Adrenal gland (tissue), 9 donors: ENCODE measurements at regions not wholly inside any gene's neighbourhood (a gene's known extent, or its start where the extent isn't known, plus 50 kb on each side); places are given as distances from the start of the nearest gene placed in this dataset.

Experiments used
- DNase-seq, 7 donors: peaks; one replicate each; pipeline ENCODE4 v3.0.0-alpha.2; 2019 to 2020
- H3K27ac ChIP-seq, 5 donors: fragments of 200-600 bp; sonication (generic) in 4 of 5; 1 replicate in 3 of 5; 2 replicates in 2 of 5; pipeline versions ENCODE4 v1.5.1 to v1.8.0; 2016 to 2020; ENCODE audit warnings: mild to moderate bottlenecking in 1 of 5
- H3K27me3 ChIP-seq: fragments of 200-600 bp; 2 replicates; pipeline ENCODE4 v1.8.0; 2021
- H3K36me3 ChIP-seq, 2 donors: fragments of 200-600 bp; replicated peaks in 1 of 2; 1 replicate in 1 of 2; 2 replicates in 1 of 2; pipeline versions ENCODE4 v1.5.1 to v1.8.0; 2018 to 2022
- H3K4me1 ChIP-seq, 2 donors: fragments of 200-600 bp; replicated peaks in 1 of 2; 1 replicate in 1 of 2; 2 replicates in 1 of 2; pipeline versions ENCODE4 v1.5.1 to v1.8.0; 2018 to 2021
- H3K4me3 ChIP-seq, 4 donors: fragments of 200-600 bp; sonication (generic) in 3 of 4; one replicate each; pipeline ENCODE4 v1.5.1; 2016 to 2018
- H3K9me3 ChIP-seq, 3 donors: fragments of 200-600 bp; sonication (generic) in 1 of 3; replicated peaks in 1 of 3; 1 replicate in 2 of 3; 2 replicates in 1 of 3; pipeline versions ENCODE4 v1.5.1 to v1.8.0; 2016 to 2021
- POLR2A ChIP-seq, 2 donors: fragments of 450-650 bp; IDR thresholded peaks; one replicate each; pipeline ENCODE4 v1.6.1; 2017; ENCODE audit warnings: antibody characterized with exemption in 2 of 2, mild to moderate bottlenecking in 2 of 2, moderate library complexity in 1 of 2
- WGBS, 4 donors: extraction: QIAGEN DNeasy Blood & Tissue Kit in 2 of 4; methylation state at CpG; one replicate each; pipeline versions ENCODE4 v1.1.5 to v1.1.7; 2013 to 2017; 5-methylcytosine and 5-hydroxymethylcytosine counted together
- intact Hi-C, 2 donors: fragments of 100-400 bp; cut with DNase I; formaldehyde crosslinking; loops; one replicate each; pipeline versions ENCODE4 v1.14.1 to v1.15.0; 2022 to 2023
- TF ChIP-seq, protein P1 (sequence below), 6 experiments: fragments of 450-650 bp in 4 of 6; fragments of 200-600 bp in 2 of 6; sonication (generic) in 1 of 6; IDR thresholded peaks; 1 replicate in 5 of 6; 2 replicates in 1 of 6; pipeline versions ENCODE4 v1.5.1 to v1.8.0; 2016 to 2021; ENCODE audit warnings: antibody characterized with exemption in 6 of 6, mild to moderate bottlenecking in 2 of 6, moderate library complexity in 1 of 6
- donor health status: healthy with polysubstance abuse.
- donor health status: Bipolar disorder and iron deficiency.
- donor health status: DM: yes; HTN: yes; CAD: no.
- donor health status: DM: no; HTN: no; CAD: no.
- donor health status: DM: no; HTN: no; CAD: no.

DNA sequence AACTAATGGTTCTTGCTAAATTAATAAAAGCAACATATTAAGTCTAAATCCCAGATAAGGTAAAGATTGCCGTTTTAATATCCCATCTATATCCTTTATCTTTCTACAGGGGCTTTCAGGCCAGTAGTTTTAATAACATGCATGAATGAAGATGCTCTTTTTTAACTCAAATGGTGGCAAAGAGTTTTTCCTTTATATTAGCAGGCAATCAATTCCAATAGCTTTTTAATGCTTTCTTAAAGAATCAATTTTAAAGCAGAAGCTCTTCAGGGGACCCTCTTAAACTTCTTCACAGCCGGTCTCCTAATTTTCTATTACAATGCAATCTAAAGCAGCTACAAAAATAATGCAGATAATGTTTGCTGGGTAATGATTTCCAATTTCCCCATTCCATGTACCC is 107.8 kb upstream of the HS3ST5 start:
- Histone ChIP-seq H3K36me3 (no peaks in the 10 kb centered on the region), H3K27ac (no peak overlapping the region), H3K9me3 (no peaks in the 10 kb centered on the region), H3K4me1 (no peaks in the 10 kb centered on the region), H3K27me3 (no peaks in the 10 kb centered on the region), H3K4me3 (no peak overlapping the region)
- TF ChIP-seq, protein P1, sequence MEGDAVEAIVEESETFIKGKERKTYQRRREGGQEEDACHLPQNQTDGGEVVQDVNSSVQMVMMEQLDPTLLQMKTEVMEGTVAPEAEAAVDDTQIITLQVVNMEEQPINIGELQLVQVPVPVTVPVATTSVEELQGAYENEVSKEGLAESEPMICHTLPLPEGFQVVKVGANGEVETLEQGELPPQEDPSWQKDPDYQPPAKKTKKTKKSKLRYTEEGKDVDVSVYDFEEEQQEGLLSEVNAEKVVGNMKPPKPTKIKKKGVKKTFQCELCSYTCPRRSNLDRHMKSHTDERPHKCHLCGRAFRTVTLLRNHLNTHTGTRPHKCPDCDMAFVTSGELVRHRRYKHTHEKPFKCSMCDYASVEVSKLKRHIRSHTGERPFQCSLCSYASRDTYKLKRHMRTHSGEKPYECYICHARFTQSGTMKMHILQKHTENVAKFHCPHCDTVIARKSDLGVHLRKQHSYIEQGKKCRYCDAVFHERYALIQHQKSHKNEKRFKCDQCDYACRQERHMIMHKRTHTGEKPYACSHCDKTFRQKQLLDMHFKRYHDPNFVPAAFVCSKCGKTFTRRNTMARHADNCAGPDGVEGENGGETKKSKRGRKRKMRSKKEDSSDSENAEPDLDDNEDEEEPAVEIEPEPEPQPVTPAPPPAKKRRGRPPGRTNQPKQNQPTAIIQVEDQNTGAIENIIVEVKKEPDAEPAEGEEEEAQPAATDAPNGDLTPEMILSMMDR (IDR thresholded peaks at IDR 0.05): no peak
- no peak for TF ChIP-seq POLR2A (IDR thresholded peaks at IDR 0.05)
- DNase-seq: no peak
- intact Hi-C loops: no loop called here
- WGBS, 4 donors: 66 to 74% (median 68%) methylated on average over 2 of the region's 2 CpGs

DNA sequence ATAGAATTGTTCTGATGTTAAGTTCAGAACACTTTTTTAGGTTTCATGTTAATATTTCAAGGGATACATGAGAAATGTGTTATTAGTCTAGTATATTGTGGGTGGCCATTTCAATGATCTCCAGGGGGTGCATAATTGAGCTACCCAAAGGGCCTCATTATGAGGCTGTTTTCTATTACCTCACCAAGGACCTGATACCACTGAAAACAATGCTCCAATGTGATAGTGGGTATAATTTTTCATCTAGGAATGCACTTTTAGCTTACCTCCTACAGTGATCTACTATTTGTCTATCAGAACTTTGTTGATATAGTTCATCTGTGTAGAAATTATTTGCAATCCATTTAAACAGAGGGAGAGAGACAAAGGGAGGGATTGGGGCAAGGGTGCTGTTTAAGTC is 106.8 kb upstream of the HS3ST5 start:
- H3K36me3 ChIP-seq: no peaks in the 10 kb centered on the region
- H3K4me3 ChIP-seq: no peak overlapping the region
- TF ChIP-seq, protein P1 (IDR thresholded peaks at IDR 0.05): no peak
- TF ChIP-seq POLR2A (IDR thresholded peaks at IDR 0.05): no peak
- H3K27ac ChIP-seq: no peak overlapping the region
- DNase-seq: no peak
- H3K27me3 ChIP-seq: no peaks in the 10 kb centered on the region
- H3K9me3 ChIP-seq: no peaks in the 10 kb centered on the region
- intact Hi-C loops: no loop called here
- H3K4me1 ChIP-seq: no peaks in the 10 kb centered on the region

DNA sequence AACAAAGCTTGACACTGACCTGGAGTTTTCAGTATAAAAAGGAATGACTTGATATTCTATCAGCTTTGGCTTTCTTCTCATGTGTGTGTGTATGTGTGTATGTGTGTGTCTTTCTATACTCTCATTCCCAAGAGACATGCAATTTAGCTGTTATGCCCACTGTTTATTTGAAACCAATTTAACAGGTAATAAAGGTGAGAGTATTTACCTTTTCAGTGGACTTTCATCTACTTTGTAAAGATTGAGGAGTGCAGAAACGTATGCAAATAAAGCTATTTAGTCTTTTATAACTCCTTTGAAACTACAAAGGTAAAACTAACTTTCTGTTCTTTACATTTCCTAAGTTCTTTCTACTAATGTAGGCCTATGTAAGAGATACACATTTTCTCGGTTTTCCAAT is 103.5 kb upstream of the HS3ST5 start:
- Histone ChIP-seq H3K4me3 (no peak overlapping the region), H3K9me3 (no peaks in the 10 kb centered on the region), H3K4me1 (no peaks in the 10 kb centered on the region), H3K27ac (no peak overlapping the region), H3K36me3 (no peaks in the 10 kb centered on the region), H3K27me3 (no peaks in the 10 kb centered on the region)
- DNase-seq: no peak
- TF ChIP-seq POLR2A (IDR thresholded peaks at IDR 0.05): no peak
- TF ChIP-seq, protein P1 (IDR thresholded peaks at IDR 0.05): no peak
- intact Hi-C loops: no loop called here
- WGBS, 4 donors: 54 to 76% (median 71%) methylated on average over 2 of the region's 2 CpGs

DNA sequence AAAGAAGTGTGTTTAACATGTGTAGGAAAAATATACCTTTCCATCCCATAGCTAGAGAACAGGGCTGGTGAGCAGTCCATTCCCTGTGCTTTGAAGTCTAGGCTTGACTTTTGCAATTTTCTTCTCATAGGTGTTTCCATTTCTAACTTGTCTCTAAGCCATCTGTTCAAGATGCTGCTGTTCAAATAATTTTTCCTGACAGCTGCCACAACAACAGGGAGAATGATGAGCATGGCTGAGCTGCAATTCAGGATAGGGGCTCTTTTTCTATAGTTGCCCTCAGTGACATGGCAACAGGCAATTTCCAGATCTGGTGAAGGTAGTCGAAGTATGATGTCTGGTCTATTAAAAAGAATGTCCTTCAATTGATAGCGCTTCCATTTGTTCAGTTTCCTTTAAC is 103.0 kb upstream of the HS3ST5 start:
- no peak for DNase-seq
- Histone ChIP-seq H3K27ac (no peak overlapping the region), H3K4me3 (no peak overlapping the region), H3K36me3 (no peaks in the 10 kb centered on the region), H3K27me3 (no peaks in the 10 kb centered on the region), H3K4me1 (no peaks in the 10 kb centered on the region), H3K9me3 (no peaks in the 10 kb centered on the region)
- intact Hi-C loops: no loop called here
- TF ChIP-seq, protein P1 (IDR thresholded peaks at IDR 0.05): no peak
- no peak for TF ChIP-seq POLR2A (IDR thresholded peaks at IDR 0.05)
- 82 to 87% (median 84%) methylated on average over 2 of the region's 2 CpGs for WGBS, 4 donors
